Keratinocyte (primary cell): ENCODE measurements at regions not wholly inside any gene's neighbourhood (a gene's known extent, or its start where the extent isn't known, plus 50 kb on each side); places are given as distances from the start of the nearest gene placed in this dataset.

Source experiments
- DNase-seq: peaks from one replicate; pipeline ENCODE4 v3.0.0-alpha.2; 2011; ENCODE audit warnings: low read depth, missing footprints, low spot score
- FAIRE-seq: peaks from 2 replicates; lab custom pipeline; 2011; peaks lifted over from hg19 to GRCh38; lab: Jason Lieb, UNC
- H2AFZ ChIP-seq: 2 replicates; pipeline ENCODE4 v1.6.0; 2012; ENCODE audit warnings: low read length, control low read depth, inconsistent platforms; ENCODE audit not compliant: control insufficient read depth
- H3K27ac ChIP-seq: 2 replicates; pipeline ENCODE4 v1.5.1; 2011; ENCODE audit warnings: low read length; ENCODE audit not compliant: control insufficient read depth, insufficient read depth
- H3K27me3 ChIP-seq: 3 replicates; pipeline ENCODE4 v1.6.0; 2011; ENCODE audit warnings: low read length; ENCODE audit not compliant: control insufficient read depth, insufficient read depth; ENCODE audit errors: extremely low read depth
- H3K36me3 ChIP-seq, 2 experiments: 2 replicates in 1 of 2; 3 replicates in 1 of 2; pipeline ENCODE4 v1.5.1; 2011; ENCODE audit warnings: low read length in 2 of 2, mild to moderate bottlenecking in 1 of 2; ENCODE audit not compliant: control insufficient read depth in 2 of 2, insufficient read depth in 2 of 2; ENCODE audit errors: extremely low read depth in 1 of 2
- H3K4me1 ChIP-seq: 3 replicates; pipeline ENCODE4 v1.5.1; 2011; ENCODE audit warnings: low read length; ENCODE audit not compliant: control insufficient read depth, insufficient read depth; ENCODE audit errors: extremely low read depth
- H3K4me2 ChIP-seq: 3 replicates; pipeline ENCODE4 v1.6.0; 2011; ENCODE audit warnings: low read depth, low read length; ENCODE audit not compliant: control insufficient read depth, insufficient read depth; ENCODE audit errors: extremely low read depth
- H3K4me3 ChIP-seq, 3 experiments: fragments of 200-600 bp in 1 of 3; sonication (generic) in 1 of 3; 2 replicates in 2 of 3; 3 replicates in 1 of 3; pipeline ENCODE4 v1.5.1; 2011 to 2016; ENCODE audit warnings: low read length in 3 of 3, mild to moderate bottlenecking in 3 of 3, control low read depth in 2 of 3, inconsistent platforms in 1 of 3, low read depth in 1 of 3, mixed read lengths in 1 of 3, mixed run types in 1 of 3, moderate library complexity in 1 of 3; ENCODE audit not compliant: control insufficient read depth in 2 of 3, insufficient read depth in 2 of 3; ENCODE audit errors: extremely low read depth in 1 of 3
- H3K79me2 ChIP-seq: 2 replicates; pipeline ENCODE4 v1.6.0; 2012; ENCODE audit warnings: low read length; ENCODE audit not compliant: control insufficient read depth, insufficient read depth
- H3K9ac ChIP-seq: 3 replicates; pipeline ENCODE4 v1.6.0; 2011; ENCODE audit warnings: low read length; ENCODE audit not compliant: control insufficient read depth, insufficient read depth; ENCODE audit errors: extremely low read depth
- H3K9me1 ChIP-seq: 3 replicates; pipeline ENCODE4 v1.6.0; 2011; ENCODE audit warnings: low read length; ENCODE audit not compliant: control insufficient read depth, insufficient read depth; ENCODE audit errors: extremely low read depth
- H3K9me3 ChIP-seq: 2 replicates; pipeline ENCODE4 v1.5.1; 2012; ENCODE audit warnings: low read depth, low read length; ENCODE audit not compliant: control insufficient read depth
- H4K20me1 ChIP-seq: 3 replicates; pipeline ENCODE4 v1.6.0; 2011; ENCODE audit warnings: low read length; ENCODE audit not compliant: control insufficient read depth, insufficient read depth; ENCODE audit errors: extremely low read depth
- CTCF ChIP-seq, 3 experiments: IDR thresholded peaks in 1 of 3; conservative IDR thresholded peaks in 1 of 3; optimal IDR thresholded peaks in 1 of 3; 2 replicates in 2 of 3; 3 replicates in 1 of 3; pipeline versions ENCODE3 to v1.5.1; 2011; ENCODE audit warnings: low read length in 3 of 3, mild to moderate bottlenecking in 3 of 3, moderate library complexity in 2 of 3, control low read depth in 1 of 3, inconsistent platforms in 1 of 3; ENCODE audit not compliant: insufficient read depth in 2 of 3; ENCODE audit errors: extremely low read depth in 1 of 3
- EZH2 ChIP-seq: IDR thresholded peaks from one replicate; pipeline ENCODE4 v1.6.1; 2012; ENCODE audit warnings: inconsistent platforms, mild to moderate bottlenecking, low read length, moderate library complexity
- dilution Hi-C: fragments of 300-500 bp; cut with MboI; formaldehyde crosslinking; loops from one replicate; pipeline ENCODE4 v1.7.0; 2020; ENCODE audit warnings: low sequenced_read_pairs; ENCODE audit not compliant: extremely low pct_ligation_motif_present

- Histone ChIP-seq H3K79me2 (no peaks in the 10 kb centered on the region), H4K20me1 (no peaks in the 10 kb centered on the region), H3K4me3 (no peak overlapping the region), H3K9me1 (no peaks in the 10 kb centered on the region), H3K9ac (no peak overlapping the region), H3K4me2 (no peak overlapping the region), H3K9me3 (no peaks in the 10 kb centered on the region), H3K4me1 (no peaks in the 10 kb centered on the region), H3K27ac (no peak overlapping the region), H2AFZ (no peak overlapping the region), H3K27me3 (no peaks in the 10 kb centered on the region), H3K36me3 (no peaks in the 10 kb centered on the region)
- dilution Hi-C loops: no loop called here
- no peak for FAIRE-seq
- DNase-seq: no peak
- TF ChIP-seq EZH2: no peak
- TF ChIP-seq CTCF (optimal IDR thresholded peaks at IDR 0.05 in 1 of 3, IDR thresholded peaks at IDR 0.05 in 1 of 3, conservative IDR thresholded peaks at IDR 0.05 in 1 of 3; ENCODE audit: extremely low read depth in 1 of 3, insufficient read depth in 2 of 3, low read length in 3 of 3): no peak
These were observed 1046.5 kb upstream of the ARRDC3 start for GRCh38 chr5:92429646-92430045.

- no peaks in the 10 kb centered on the region for H3K9me3 ChIP-seq
- H3K9me1 ChIP-seq: no peaks in the 10 kb centered on the region
- H3K4me2 ChIP-seq: no peak overlapping the region
- H3K27ac ChIP-seq: no peak overlapping the region
- no peaks in the 10 kb centered on the region for H3K27me3 ChIP-seq
- H3K4me3 ChIP-seq: no peak overlapping the region
- H3K9ac ChIP-seq: no peak overlapping the region
- no peak for DNase-seq
- TF ChIP-seq EZH2 (no peak), CTCF (optimal IDR thresholded peaks at IDR 0.05 in 1 of 3, IDR thresholded peaks at IDR 0.05 in 1 of 3, conservative IDR thresholded peaks at IDR 0.05 in 1 of 3; ENCODE audit: extremely low read depth in 1 of 3, insufficient read depth in 2 of 3, low read length in 3 of 3) (no peak)
- H3K4me1 ChIP-seq: no peaks in the 10 kb centered on the region
- no peaks in the 10 kb centered on the region for H4K20me1 ChIP-seq
- FAIRE-seq: no peak
- no peaks in the 10 kb centered on the region for H3K79me2 ChIP-seq
- dilution Hi-C loops: no loop called here
- H2AFZ ChIP-seq: no peak overlapping the region
- H3K36me3 ChIP-seq: no peaks in the 10 kb centered on the region
These were observed 1045.3 kb upstream of the ARRDC3 start for GRCh38 chr5:92428415-92428814.
